Central memory CD4-positive, alpha-beta T cell (primary cell): ENCODE measurements at regions not wholly inside any gene's neighbourhood (a gene's known extent, or its start where the extent isn't known, plus 50 kb on each side); places are given as distances from the start of the nearest gene placed in this dataset.

ENCODE experiments used
- DNase-seq: peaks from one replicate; pipeline ENCODE4 v3.0.0; 2022

- no peak for DNase-seq
Measured at GRCh38 chr17:79215631-79216030, 141.0 kb downstream of the ENGASE start.

- DNase-seq = no peak
Measured at GRCh38 chr17:79214940-79215604, 140.4 kb downstream of the ENGASE start.

GRCh38 chr17:79214459-79214858, 139.8 kb downstream of the ENGASE start:
- DNase-seq = no peak

GRCh38 chr17:79213305-79213704, 138.7 kb downstream of the ENGASE start:
- DNase-seq = no peak

- DNase-seq = no peak
Measured at GRCh38 chr17:79212149-79213087, 137.8 kb downstream of the ENGASE start.

- DNase-seq = no peak
Measured at GRCh38 chr17:79211061-79211770, 136.6 kb downstream of the ENGASE start.

GRCh38 chr17:79210638-79211037, 136.0 kb downstream of the ENGASE start:
- no peak for DNase-seq

- DNase-seq = no peak
Measured at GRCh38 chr17:79207960-79208359, 133.3 kb downstream of the ENGASE start.

GRCh38 chr17:79205688-79206205, 131.1 kb downstream of the ENGASE start:
- DNase-seq = no peak

GRCh38 chr17:79204261-79204660, 129.6 kb downstream of the ENGASE start:
- DNase-seq = no peak

- no peak for DNase-seq
Measured at GRCh38 chr17:79203657-79204056, 129.0 kb downstream of the ENGASE start.

- no peak for DNase-seq
Measured at GRCh38 chr17:79203016-79203415, 128.4 kb downstream of the ENGASE start.

- no peak for DNase-seq
Measured at GRCh38 chr17:79202480-79202879, 127.9 kb downstream of the ENGASE start.

- no peak for DNase-seq
Measured at GRCh38 chr17:79201536-79202227, 127.1 kb downstream of the ENGASE start.

- no peak for DNase-seq
Measured at GRCh38 chr17:79201119-79201518, 126.5 kb downstream of the ENGASE start.

- DNase-seq = no peak
Measured at GRCh38 chr17:79196913-79197312, 122.3 kb downstream of the ENGASE start.

- no peak for DNase-seq
Measured at GRCh38 chr17:79192503-79193351, 118.1 kb downstream of the ENGASE start.

- no peak for DNase-seq
Measured at GRCh38 chr17:79191270-79191934, 116.8 kb downstream of the ENGASE start.

- DNase-seq = no peak
Measured at GRCh38 chr17:79189305-79189704, 114.7 kb downstream of the ENGASE start.

GRCh38 chr17:79188685-79189084, 114.1 kb downstream of the ENGASE start:
- DNase-seq = no peak

- no peak for DNase-seq
Measured at GRCh38 chr17:79188048-79188447, 113.4 kb downstream of the ENGASE start.
